IMR-90 (cell line): ENCODE measurements at regions not wholly inside any gene's neighbourhood (a gene's known extent, or its start where the extent isn't known, plus 50 kb on each side); places are given as distances from the start of the nearest gene placed in this dataset.

Experiments used
- ATAC-seq: fragments of 200-7000 bp; cut with Tn5 transposase; 2 replicates; pipeline ENCODE4 v1.9.1; 2020; ENCODE audit warnings: low read depth, mild to moderate bottlenecking, moderate library complexity
- BruUV-seq: library from RNA; stranded (reverse); fragments of 400-500 nt; replicated peaks from 2 replicates; lab custom pipeline; 2021; lab: Mats Ljungman, UMichigan
- CTCF ChIA-PET: fragments of 300-600 bp; formaldehyde crosslinking; extraction: SDS; loops from one replicate; lab custom pipeline; 2021; ENCODE audit warnings: antibody characterized with exemption; lab: Yijun Ruan, JAX
- POLR2A ChIA-PET: fragments of 300-600 bp; sonication (Branson Sonifier 250); formaldehyde crosslinking; loops from one replicate; lab custom pipeline; 2022; ENCODE audit warnings: antibody characterized with exemption; ENCODE audit not compliant: unreplicated experiment; lab: Charles Lee
- DNase-seq: peaks from one replicate; pipeline ENCODE4 v3.0.0; 2013
- H2AFZ ChIP-seq: replicated peaks from 2 replicates; pipeline ENCODE3; 2013; ENCODE audit warnings: low read length, mild to moderate bottlenecking; ENCODE audit not compliant: poor library complexity
- H2AK5ac ChIP-seq: 2 replicates; pipeline ENCODE4 v1.6.1; 2013; ENCODE audit warnings: low read depth, low read length, inconsistent platforms
- H2AK9ac ChIP-seq: replicated peaks from 2 replicates; pipeline ENCODE3; 2013; ENCODE audit warnings: mild to moderate bottlenecking, low read depth, low read length, moderate library complexity; ENCODE audit not compliant: poor library complexity
- H2BK120ac ChIP-seq: 2 replicates; pipeline ENCODE4 v1.6.1; 2013; ENCODE audit warnings: low read depth, low read length, inconsistent platforms
- H2BK15ac ChIP-seq: 3 replicates; pipeline ENCODE4 v1.6.1; 2013; ENCODE audit warnings: low read depth, low read length, inconsistent platforms
- H2BK20ac ChIP-seq: 2 replicates; pipeline ENCODE4 v1.6.1; 2013; ENCODE audit warnings: low read depth, mild to moderate bottlenecking, inconsistent platforms, low read length, moderate library complexity
- H2BK5ac ChIP-seq: 2 replicates; pipeline ENCODE4 v1.6.1; 2013; ENCODE audit warnings: mild to moderate bottlenecking, low read depth, low read length, inconsistent platforms; ENCODE audit not compliant: poor library complexity, severe bottlenecking
- H3K14ac ChIP-seq: replicated peaks from 2 replicates; pipeline ENCODE4 v1.6.1; 2013; ENCODE audit warnings: low read depth, low read length, inconsistent platforms
- H3K18ac ChIP-seq: 2 replicates; pipeline ENCODE4 v1.6.1; 2013; ENCODE audit warnings: low read depth, low read length, control low read depth
- H3K23ac ChIP-seq: 2 replicates; pipeline ENCODE4 v1.6.1; 2013; ENCODE audit warnings: low read depth, low read length, inconsistent platforms
- H3K27ac ChIP-seq: 2 replicates; pipeline ENCODE4 v1.5.1; 2013; ENCODE audit warnings: mild to moderate bottlenecking, control low read depth, low read length; ENCODE audit not compliant: insufficient read depth
- H3K27me3 ChIP-seq: 2 replicates; pipeline ENCODE4 v1.6.1; 2013; ENCODE audit warnings: low read length; ENCODE audit not compliant: control insufficient read depth, insufficient read depth
- H3K36me3 ChIP-seq: 2 replicates; pipeline ENCODE4 v1.6.1; 2013; ENCODE audit warnings: low read length, mixed read lengths; ENCODE audit not compliant: control insufficient read depth, insufficient read depth
- H3K4ac ChIP-seq: 2 replicates; pipeline ENCODE4 v1.6.1; 2013; ENCODE audit warnings: low read depth, low read length, inconsistent platforms
- H3K4me1 ChIP-seq: 2 replicates; pipeline ENCODE4 v1.6.1; 2013; ENCODE audit warnings: low read length, mixed read lengths; ENCODE audit not compliant: control insufficient read depth, insufficient read depth
- H3K4me2 ChIP-seq: 2 replicates; pipeline ENCODE4 v1.6.1; 2013; ENCODE audit warnings: low read depth, mild to moderate bottlenecking, control low read depth, low read length, moderate library complexity
- H3K4me3 ChIP-seq: 2 replicates; pipeline ENCODE4 v1.5.1; 2013; ENCODE audit warnings: low read depth, mild to moderate bottlenecking, control low read depth, low read length, moderate library complexity; ENCODE audit not compliant: insufficient read depth
- H3K56ac ChIP-seq: 2 replicates; pipeline ENCODE4 v1.6.1; 2013; ENCODE audit warnings: low read length, inconsistent platforms; ENCODE audit not compliant: insufficient read depth; ENCODE audit errors: extremely low read depth
- H3K79me1 ChIP-seq, 2 experiments: 2 replicates each; pipeline ENCODE4 v1.6.1; 2013; ENCODE audit warnings: low read length in 2 of 2, inconsistent platforms in 1 of 2, low read depth in 1 of 2
- H3K9ac ChIP-seq: 2 replicates; pipeline ENCODE4 v1.6.1; 2013; ENCODE audit warnings: low read depth, low read length, control low read depth
- H3K9me1 ChIP-seq: 2 replicates; pipeline ENCODE4 v1.6.1; 2013; ENCODE audit warnings: low read length, inconsistent platforms; ENCODE audit not compliant: insufficient read depth
- H3K9me3 ChIP-seq: 2 replicates; pipeline ENCODE4 v1.6.1; 2013; ENCODE audit warnings: low read length; ENCODE audit not compliant: control insufficient read depth, insufficient read depth
- H4K20me1 ChIP-seq: 2 replicates; pipeline ENCODE4 v1.6.1; 2013; ENCODE audit warnings: low read length, inconsistent platforms; ENCODE audit not compliant: insufficient read depth
- H4K5ac ChIP-seq: 2 replicates; pipeline ENCODE4 v1.6.1; 2013; ENCODE audit warnings: mild to moderate bottlenecking, low read depth, low read length, control low read depth
- H4K8ac ChIP-seq, 2 experiments: 2 replicates each; pipeline ENCODE4 v1.6.1; 2013; ENCODE audit warnings: low read depth in 2 of 2, low read length in 2 of 2, control low read depth in 1 of 2, inconsistent platforms in 1 of 2
- H4K91ac ChIP-seq: 2 replicates; pipeline ENCODE4 v1.6.1; 2013; ENCODE audit warnings: low read depth, low read length, inconsistent platforms; ENCODE audit not compliant: insufficient read depth
- CEBPB ChIP-seq: IDR thresholded peaks from 2 replicates; pipeline ENCODE4 v1.6.1; 2012; ENCODE audit warnings: low read depth, low read length, improper control_type of control experiment
- CHD1 ChIP-seq: IDR thresholded peaks from 2 replicates; pipeline ENCODE4 v1.6.1; 2012; ENCODE audit warnings: low read depth, low read length, improper control_type of control experiment
- MAFK ChIP-seq: IDR thresholded peaks from 2 replicates; pipeline ENCODE4 v1.6.1; 2012; ENCODE audit warnings: low read depth, low read length, improper control_type of control experiment
- MXI1 ChIP-seq: IDR thresholded peaks from 2 replicates; pipeline ENCODE4 v1.6.1; 2012; ENCODE audit warnings: low read depth, mild to moderate bottlenecking, low read length, moderate library complexity, borderline replicate concordance
- NFE2L2 ChIP-seq: fragments of 150-350 bp; IDR thresholded peaks from 2 replicates; pipeline ENCODE4 v1.6.1; 2016; ENCODE audit warnings: low read depth, mild to moderate bottlenecking, low read length
- RFX5 ChIP-seq: IDR thresholded peaks from 2 replicates; pipeline ENCODE4 v1.8.0; 2012; ENCODE audit warnings: low read depth, mild to moderate bottlenecking, low read length, moderate library complexity
- WGBS, 2 experiments: methylation state at CpG; one replicate each; pipeline versions ENCODE4 v1.1.5 to v1.1.7; 2013; ENCODE audit warnings: missing lambda C conversion rate in 2 of 2; ENCODE audit not compliant: insufficient read length in 1 of 2; ENCODE audit errors: extremely low coverage in 2 of 2; 5-methylcytosine and 5-hydroxymethylcytosine counted together
- dilution Hi-C: fragments of 300-500 bp; cut with HindIII; formaldehyde crosslinking; loops from one replicate; pipeline ENCODE4 v1.14.3; 2018; ENCODE audit warnings: low sequenced_read_pairs; ENCODE audit not compliant: unreplicated experiment
- in situ Hi-C: fragments of 300-500 bp; cut with MboI; formaldehyde crosslinking; loops from 3 replicates; pipeline ENCODE4 v1.14.3; 2019; ENCODE audit warnings: low sequenced_read_pairs, inconsistent platforms, mixed read lengths
- intact Hi-C: fragments of 100-400 bp; cut with micrococcal nuclease; formaldehyde crosslinking; loops from 2 replicates; pipeline ENCODE4 v1.10.0; 2022
- TF ChIP-seq, protein P1 (sequence below): conservative IDR thresholded peaks from 2 replicates; pipeline ENCODE4 v1.5.1; 2012; ENCODE audit warnings: mild to moderate bottlenecking, low read depth, low read length, improper control_type of control experiment

DNA sequence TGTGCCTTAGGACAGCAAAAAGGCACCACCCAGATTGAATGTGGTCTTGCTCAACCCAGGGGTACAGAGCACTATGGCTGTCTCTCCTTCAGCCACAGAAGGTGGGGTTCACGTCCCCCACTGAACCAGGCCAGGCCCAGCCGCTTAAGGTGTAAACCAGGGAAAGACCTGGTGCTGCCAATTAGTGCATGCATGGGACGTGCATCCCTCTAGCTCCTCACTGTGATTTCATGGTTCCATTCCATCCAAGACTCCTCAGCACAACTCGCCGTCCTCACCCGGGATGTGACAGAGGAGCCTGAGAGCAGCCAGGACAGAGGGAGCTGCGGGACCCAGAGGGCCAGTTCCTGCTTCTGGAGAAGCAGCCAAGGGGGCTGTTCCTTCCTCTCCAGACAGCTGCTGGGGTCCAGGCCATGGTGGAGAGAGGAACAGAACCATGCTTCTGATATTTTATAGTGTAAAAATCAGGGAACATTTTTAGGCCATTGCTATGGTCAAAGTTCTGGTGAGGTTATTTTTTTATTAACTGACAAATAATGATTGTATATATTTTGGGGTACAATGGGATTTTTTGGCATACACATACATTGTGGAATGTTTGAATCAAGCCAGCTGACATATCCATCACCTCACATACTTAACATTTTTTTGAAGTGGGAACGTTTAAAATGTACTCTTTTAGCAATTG is 492.2 kb upstream of the B3GAT1 start:
- intact Hi-C loops: no loop called here
- no CpG with 5 or more reads among the region's 8 CpGs for WGBS, 2 experiments
- no peak overlapping the region for H4K8ac ChIP-seq
- no peak overlapping the region for H2AFZ ChIP-seq
- no peak overlapping the region for H2BK15ac ChIP-seq
- H2BK120ac ChIP-seq: no peak overlapping the region
- no peak overlapping the region for H3K14ac ChIP-seq
- H3K27ac ChIP-seq: no peak overlapping the region
- no peak overlapping the region for H3K4me2 ChIP-seq
- no peak overlapping the region for H3K4me3 ChIP-seq
- POLR2A ChIA-PET: no interaction called here
- no peak overlapping the region for H3K56ac ChIP-seq
- H3K4ac ChIP-seq: no peak overlapping the region
- H3K9me3 ChIP-seq: peaks cover 22% of the 10 kb centered on the region
- no peak for DNase-seq
- CTCF ChIA-PET: no interaction called here
- H3K27me3 ChIP-seq: no peaks in the 10 kb centered on the region
- H3K36me3 ChIP-seq: no peaks in the 10 kb centered on the region
- no peak overlapping the region for H3K9ac ChIP-seq
- no peak overlapping the region for H2AK5ac ChIP-seq
- no peaks in the 10 kb centered on the region for H3K9me1 ChIP-seq
- H2BK20ac ChIP-seq: no peak overlapping the region
- no peaks in the 10 kb centered on the region for H4K20me1 ChIP-seq
- in situ Hi-C loops: no loop called here
- no peak overlapping the region for H3K18ac ChIP-seq
- peak overlapping the region; percentile 20 for H2AK9ac ChIP-seq
- no TSS peak for BruUV-seq
- dilution Hi-C loops: no loop called here
- H3K79me1 ChIP-seq: no peaks in the 10 kb centered on the region
- no peak for ATAC-seq
- H4K91ac ChIP-seq: no peak overlapping the region
- no peaks in the 10 kb centered on the region for H3K4me1 ChIP-seq
- no peak overlapping the region for H4K5ac ChIP-seq
- TF ChIP-seq NFE2L2 (no peak), RFX5 (no peak), CEBPB (no peak), MAFK (no peak), MXI1 (no peak), CHD1 (no peak)
- TF ChIP-seq, protein P1, sequence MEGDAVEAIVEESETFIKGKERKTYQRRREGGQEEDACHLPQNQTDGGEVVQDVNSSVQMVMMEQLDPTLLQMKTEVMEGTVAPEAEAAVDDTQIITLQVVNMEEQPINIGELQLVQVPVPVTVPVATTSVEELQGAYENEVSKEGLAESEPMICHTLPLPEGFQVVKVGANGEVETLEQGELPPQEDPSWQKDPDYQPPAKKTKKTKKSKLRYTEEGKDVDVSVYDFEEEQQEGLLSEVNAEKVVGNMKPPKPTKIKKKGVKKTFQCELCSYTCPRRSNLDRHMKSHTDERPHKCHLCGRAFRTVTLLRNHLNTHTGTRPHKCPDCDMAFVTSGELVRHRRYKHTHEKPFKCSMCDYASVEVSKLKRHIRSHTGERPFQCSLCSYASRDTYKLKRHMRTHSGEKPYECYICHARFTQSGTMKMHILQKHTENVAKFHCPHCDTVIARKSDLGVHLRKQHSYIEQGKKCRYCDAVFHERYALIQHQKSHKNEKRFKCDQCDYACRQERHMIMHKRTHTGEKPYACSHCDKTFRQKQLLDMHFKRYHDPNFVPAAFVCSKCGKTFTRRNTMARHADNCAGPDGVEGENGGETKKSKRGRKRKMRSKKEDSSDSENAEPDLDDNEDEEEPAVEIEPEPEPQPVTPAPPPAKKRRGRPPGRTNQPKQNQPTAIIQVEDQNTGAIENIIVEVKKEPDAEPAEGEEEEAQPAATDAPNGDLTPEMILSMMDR: no peak
- no peak overlapping the region for H2BK5ac ChIP-seq
- H3K23ac ChIP-seq: no peak overlapping the region
